Smooth muscle cell (in vitro differentiated cells): ENCODE measurements at regions not wholly inside any gene's neighbourhood (a gene's known extent, or its start where the extent isn't known, plus 50 kb on each side); places are given as distances from the start of the nearest gene placed in this dataset.

Experiments used
- DNase-seq: peaks from one replicate; lab custom pipeline; 2025; ENCODE audit not compliant: unreplicated experiment; lab: John Stamatoyannopoulos, UW
- H2AFZ ChIP-seq: fragments of 200-600 bp; sonication (generic); 2 replicates; pipeline ENCODE4 v1.6.0; 2016; ENCODE audit warnings: antibody characterized with exemption, low read depth, mild to moderate bottlenecking
- H3F3A ChIP-seq: fragments of 200-600 bp; sonication (generic); 2 replicates; pipeline ENCODE4 v1.6.0; 2017; ENCODE audit warnings: antibody characterized with exemption, low read depth
- H3K27ac ChIP-seq: fragments of 200-600 bp; sonication (generic); 2 replicates; pipeline ENCODE4 v1.5.1; 2016; ENCODE audit warnings: low read depth, mild to moderate bottlenecking
- H3K27me3 ChIP-seq: fragments of 200-600 bp; sonication (generic); 2 replicates; pipeline ENCODE4 v1.6.1; 2016; ENCODE audit warnings: low read depth, mild to moderate bottlenecking
- H3K36me3 ChIP-seq: fragments of 200-600 bp; sonication (generic); 2 replicates; pipeline ENCODE4 v1.5.1; 2016; ENCODE audit warnings: low read depth
- H3K4me1 ChIP-seq: fragments of 200-600 bp; sonication (generic); 2 replicates; pipeline ENCODE4 v1.5.1; 2016; ENCODE audit warnings: low read depth
- H3K4me2 ChIP-seq: fragments of 200-600 bp; sonication (generic); 2 replicates; pipeline ENCODE4 v1.6.0; 2016; ENCODE audit warnings: mild to moderate bottlenecking
- H3K4me3 ChIP-seq: fragments of 200-600 bp; sonication (generic); 2 replicates; pipeline ENCODE4 v1.5.1; 2016; ENCODE audit warnings: mild to moderate bottlenecking
- H3K79me2 ChIP-seq: fragments of 200-600 bp; sonication (generic); 2 replicates; pipeline ENCODE4 v1.6.0; 2016; ENCODE audit warnings: low read depth, mild to moderate bottlenecking
- H3K9ac ChIP-seq: fragments of 200-600 bp; sonication (generic); 2 replicates; pipeline ENCODE4 v1.6.0; 2016; ENCODE audit warnings: low read depth
- H3K9me3 ChIP-seq: fragments of 200-600 bp; sonication (generic); replicated peaks from 2 replicates; pipeline ENCODE4 v1.5.1; 2016; ENCODE audit warnings: low read depth
- H4K20me1 ChIP-seq: fragments of 200-600 bp; sonication (generic); 2 replicates; pipeline ENCODE4 v1.6.0; 2016; ENCODE audit warnings: low read depth
- CTCF ChIP-seq: fragments of 200-600 bp; sonication (generic); IDR thresholded peaks from 2 replicates; pipeline ENCODE4 v1.5.1; 2017; ENCODE audit warnings: borderline replicate concordance, mild to moderate bottlenecking, antibody characterized with exemption; ENCODE audit not compliant: insufficient read depth, poor library complexity, severe bottlenecking
- WGBS: methylation state at CpG from one replicate; pipeline ENCODE4 v1.1.7; 2016; ENCODE audit warnings: low lambda C conversion rate; 5-methylcytosine and 5-hydroxymethylcytosine counted together

- no peaks in the 10 kb centered on the region for H3K27me3 ChIP-seq
- H3F3A ChIP-seq: no peaks in the 10 kb centered on the region
- H3K27ac ChIP-seq: no peak overlapping the region
- no peak overlapping the region for H3K4me2 ChIP-seq
- H3K36me3 ChIP-seq: no peaks in the 10 kb centered on the region
- no peaks in the 10 kb centered on the region for H4K20me1 ChIP-seq
- 82% methylated on average over 2 of the region's 2 CpGs for WGBS
- H3K9ac ChIP-seq: no peak overlapping the region
- no peaks in the 10 kb centered on the region for H3K79me2 ChIP-seq
- TF ChIP-seq CTCF: no peak
- DNase-seq: no peak
- H3K4me1 ChIP-seq: no peaks in the 10 kb centered on the region
- H3K4me3 ChIP-seq: no peak overlapping the region
- H2AFZ ChIP-seq: peak overlapping the region; percentile 62
- no peaks in the 10 kb centered on the region for H3K9me3 ChIP-seq
Observed at GRCh38 chr14:48857366-48857765, 728.8 kb downstream of the RPS29 start.

DNA sequence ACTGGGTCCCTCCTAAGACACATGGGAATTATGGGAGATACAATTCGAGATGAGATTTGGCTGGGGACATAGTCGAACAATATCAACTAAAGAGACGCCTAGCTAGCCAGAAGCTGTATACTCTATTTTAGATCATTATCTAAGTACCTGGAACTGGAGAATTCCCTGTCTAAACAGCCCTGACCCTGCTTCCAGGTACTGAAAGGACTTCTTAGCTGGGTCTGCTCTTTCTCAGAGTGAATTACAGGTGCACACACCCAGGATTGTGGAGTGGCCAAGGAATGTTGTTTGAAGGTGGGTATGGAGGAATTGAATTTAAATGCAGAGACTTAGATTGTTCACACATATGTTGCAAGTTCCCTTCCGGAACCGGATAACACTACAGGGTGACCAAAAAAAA lies 733.0 kb downstream of the RPS29 start:
- no peaks in the 10 kb centered on the region for H3K27me3 ChIP-seq
- no peaks in the 10 kb centered on the region for H4K20me1 ChIP-seq
- TF ChIP-seq CTCF: no peak
- no peak overlapping the region for H3K4me3 ChIP-seq
- no peaks in the 10 kb centered on the region for H3K36me3 ChIP-seq
- WGBS: 69% methylated on average over 5 of the region's 5 CpGs
- no peak overlapping the region for H3K27ac ChIP-seq
- no peaks in the 10 kb centered on the region for H3F3A ChIP-seq
- no peaks in the 10 kb centered on the region for H3K4me1 ChIP-seq
- DNase-seq: no peak
- H2AFZ ChIP-seq: no peak overlapping the region
- H3K79me2 ChIP-seq: no peaks in the 10 kb centered on the region
- no peaks in the 10 kb centered on the region for H3K9me3 ChIP-seq
- no peak overlapping the region for H3K9ac ChIP-seq
- no peak overlapping the region for H3K4me2 ChIP-seq

- Histone ChIP-seq H3K4me1 (no peaks in the 10 kb centered on the region), H3K27me3 (no peaks in the 10 kb centered on the region), H3K4me3 (no peak overlapping the region), H3K9me3 (no peaks in the 10 kb centered on the region), H3K36me3 (no peaks in the 10 kb centered on the region), H3K4me2 (no peak overlapping the region), H3K9ac (no peak overlapping the region), H3K27ac (no peak overlapping the region), H3F3A (no peaks in the 10 kb centered on the region), H2AFZ (no peak overlapping the region), H4K20me1 (no peaks in the 10 kb centered on the region), H3K79me2 (no peaks in the 10 kb centered on the region)
- no peak for DNase-seq
- WGBS: 78% methylated on average over 2 of the region's 2 CpGs
- TF ChIP-seq CTCF: no peak
Observed at GRCh38 chr14:48849741-48850322, 736.3 kb downstream of the RPS29 start.

- no peak for TF ChIP-seq CTCF
- Histone ChIP-seq H3K4me1 (no peaks in the 10 kb centered on the region), H3K27me3 (no peaks in the 10 kb centered on the region), H4K20me1 (no peaks in the 10 kb centered on the region), H3K79me2 (no peaks in the 10 kb centered on the region), H3K4me2 (no peak overlapping the region), H3F3A (no peaks in the 10 kb centered on the region), H3K9ac (no peak overlapping the region), H3K36me3 (no peaks in the 10 kb centered on the region), H3K9me3 (no peaks in the 10 kb centered on the region), H3K4me3 (no peak overlapping the region), H3K27ac (no peak overlapping the region), H2AFZ (no peak overlapping the region)
- DNase-seq: no peak
- WGBS: 93% methylated on average over 2 of the region's 2 CpGs
Observed at GRCh38 chr14:48842785-48843184, 743.4 kb downstream of the RPS29 start.
